ENCODE measurements at regions not wholly inside any gene's neighbourhood (a gene's known extent, or its start where the extent isn't known, plus 50 kb on each side); places are given as distances from the start of the nearest gene placed in this dataset.
"Not testable (repeated sequence)": the region's sequence is repeated elsewhere in the genome, so short reads cannot be mapped to it uniquely, and the experiment has no call there.

GRCh38 chr2:42978887-42979415 is 186.6 kb upstream of the HAAO start:
- Mint-ChIP-seq H3K4me3 (no peak overlapping the region), H3K4me1 (ENCODE audit: low read depth in 2 of 2) (no peaks in the 10 kb centered on the region), H3K27me3 (peaks cover 0 to 11% of the 10 kb centered on the region in 2 donors), H3K9me3 (no peaks in the 10 kb centered on the region), H3K27ac (peak overlapping the region in 1 of 2 donors; percentile 1), H3K36me3 (ENCODE audit: insufficient read depth) (no peaks in the 10 kb centered on the region)
- ATAC-seq (replicated peaks) (no peak), DNase-seq (no peak)

GRCh38 chr2:42978175-42978886 is 185.9 kb upstream of the HAAO start:
- H3K27me3 Mint-ChIP-seq: peaks cover 0 to 8% of the 10 kb centered on the region in 2 donors
- DNase-seq (no peak), ATAC-seq (replicated peaks) (no peak)
- H3K36me3 Mint-ChIP-seq (ENCODE audit: insufficient read depth): no peaks in the 10 kb centered on the region
- H3K27ac Mint-ChIP-seq: no peak overlapping the region
- H3K4me1 Mint-ChIP-seq (ENCODE audit: low read depth in 2 of 2): no peaks in the 10 kb centered on the region
- no peaks in the 10 kb centered on the region for H3K9me3 Mint-ChIP-seq
- no peak overlapping the region for H3K4me3 Mint-ChIP-seq

GRCh38 chr2:42977270-42978174 is 185.1 kb upstream of the HAAO start:
- DNase-seq (no peak), ATAC-seq (replicated peaks) (no peak)
- Mint-ChIP-seq H3K4me3 (no peak overlapping the region), H3K36me3 (ENCODE audit: insufficient read depth) (no peaks in the 10 kb centered on the region), H3K9me3 (no peaks in the 10 kb centered on the region), H3K27me3 (peaks cover 0 to 8% of the 10 kb centered on the region in 2 donors), H3K4me1 (ENCODE audit: low read depth in 2 of 2) (no peaks in the 10 kb centered on the region), H3K27ac (peak overlapping the region in 1 of 2 donors; percentile 24)

- no peak overlapping the region for H3K4me3 Mint-ChIP-seq
- DNase-seq (no peak), ATAC-seq (replicated peaks) (no peak)
- H3K9me3 Mint-ChIP-seq: no peaks in the 10 kb centered on the region
- no peaks in the 10 kb centered on the region for H3K36me3 Mint-ChIP-seq (ENCODE audit: insufficient read depth)
- peaks cover 0 to 8% of the 10 kb centered on the region in 2 donors for H3K27me3 Mint-ChIP-seq
- peak overlapping the region in 1 of 2 donors; percentile 24 for H3K27ac Mint-ChIP-seq
- H3K4me1 Mint-ChIP-seq (ENCODE audit: low read depth in 2 of 2): peaks cover 0 to under 1% of the 10 kb centered on the region in 2 donors
Measured at GRCh38 chr2:42976351-42976750, 184.0 kb upstream of the HAAO start.

- no peaks in the 10 kb centered on the region for H3K36me3 Mint-ChIP-seq (ENCODE audit: insufficient read depth)
- peaks cover 0 to 2% of the 10 kb centered on the region in 2 donors for H3K4me1 Mint-ChIP-seq (ENCODE audit: low read depth in 2 of 2)
- DNase-seq (peak; percentile 35 to 42 (median 36)), ATAC-seq (replicated peaks) (peak; percentile 43)
- H3K9me3 Mint-ChIP-seq: no peaks in the 10 kb centered on the region
- H3K27me3 Mint-ChIP-seq: peaks cover 0 to 8% of the 10 kb centered on the region in 2 donors
- no peak overlapping the region for H3K27ac Mint-ChIP-seq
- no peak overlapping the region for H3K4me3 Mint-ChIP-seq
Measured at GRCh38 chr2:42974721-42975717, 182.6 kb upstream of the HAAO start.

DNA sequence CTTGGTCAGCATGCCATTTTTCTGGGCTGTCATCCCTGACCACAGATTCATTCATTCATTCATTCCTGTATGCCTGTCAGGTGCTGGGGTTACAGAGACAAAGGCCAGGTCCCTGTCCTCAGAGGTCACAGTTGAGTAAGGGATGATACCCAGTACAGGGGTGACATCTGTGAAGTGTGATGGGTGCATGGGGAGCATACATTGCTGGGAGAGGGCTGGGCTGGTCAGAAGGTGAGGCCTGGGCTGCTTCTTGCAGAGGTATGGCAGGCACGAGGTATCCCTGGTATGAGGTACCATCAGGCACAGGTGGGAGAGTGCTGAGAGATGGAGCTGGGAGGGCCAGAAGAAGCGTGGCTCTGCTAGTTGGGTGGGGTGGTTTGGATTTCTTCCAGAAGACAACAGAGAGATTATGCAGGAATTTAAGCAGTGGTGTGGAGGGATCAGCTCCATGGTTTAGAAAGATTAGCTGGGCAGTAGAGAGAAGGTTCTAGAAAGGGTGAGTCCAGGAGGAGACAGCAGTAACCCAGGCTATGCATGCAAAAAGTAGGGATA is 181.9 kb upstream of the HAAO start:
- DNase-seq: no peak
- Mint-ChIP-seq H3K4me3 (no peak overlapping the region), H3K27me3 (peaks cover 0 to 8% of the 10 kb centered on the region in 2 donors), H3K36me3 (ENCODE audit: insufficient read depth) (no peaks in the 10 kb centered on the region), H3K27ac (no peak overlapping the region), H3K4me1 (ENCODE audit: low read depth in 2 of 2) (peaks cover 0 to 2% of the 10 kb centered on the region in 2 donors), H3K9me3 (no peaks in the 10 kb centered on the region)
- ATAC-seq (replicated peaks): no peak

DNA sequence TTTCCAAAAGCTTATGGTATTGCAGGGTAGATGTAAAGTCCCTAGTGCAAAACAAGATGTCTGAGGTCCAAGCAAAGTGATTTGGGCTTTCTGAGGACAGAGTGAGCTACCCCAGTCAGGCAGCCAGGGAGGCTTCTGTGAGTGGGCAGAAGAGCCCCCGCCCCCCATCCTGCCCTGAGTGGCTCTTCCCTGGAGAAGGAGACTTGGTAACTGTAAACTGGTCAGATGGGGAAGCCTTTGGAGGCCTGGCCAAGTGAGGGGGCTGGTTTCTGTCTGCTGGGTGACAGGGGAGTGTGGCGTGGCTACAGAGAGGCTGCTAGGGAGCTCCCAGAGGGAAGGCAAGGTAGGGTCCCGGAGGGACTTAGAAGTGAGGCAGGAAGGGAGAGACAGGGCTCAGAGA is 181.3 kb upstream of the HAAO start:
- H3K4me3 Mint-ChIP-seq: no peak overlapping the region
- H3K9me3 Mint-ChIP-seq: no peaks in the 10 kb centered on the region
- H3K36me3 Mint-ChIP-seq (ENCODE audit: insufficient read depth): no peaks in the 10 kb centered on the region
- peaks cover 0 to 2% of the 10 kb centered on the region in 2 donors for H3K4me1 Mint-ChIP-seq (ENCODE audit: low read depth in 2 of 2)
- no peak for ATAC-seq (replicated peaks)
- DNase-seq: no peak
- H3K27me3 Mint-ChIP-seq: peaks cover 0 to 8% of the 10 kb centered on the region in 2 donors
- H3K27ac Mint-ChIP-seq: no peak overlapping the region

DNA sequence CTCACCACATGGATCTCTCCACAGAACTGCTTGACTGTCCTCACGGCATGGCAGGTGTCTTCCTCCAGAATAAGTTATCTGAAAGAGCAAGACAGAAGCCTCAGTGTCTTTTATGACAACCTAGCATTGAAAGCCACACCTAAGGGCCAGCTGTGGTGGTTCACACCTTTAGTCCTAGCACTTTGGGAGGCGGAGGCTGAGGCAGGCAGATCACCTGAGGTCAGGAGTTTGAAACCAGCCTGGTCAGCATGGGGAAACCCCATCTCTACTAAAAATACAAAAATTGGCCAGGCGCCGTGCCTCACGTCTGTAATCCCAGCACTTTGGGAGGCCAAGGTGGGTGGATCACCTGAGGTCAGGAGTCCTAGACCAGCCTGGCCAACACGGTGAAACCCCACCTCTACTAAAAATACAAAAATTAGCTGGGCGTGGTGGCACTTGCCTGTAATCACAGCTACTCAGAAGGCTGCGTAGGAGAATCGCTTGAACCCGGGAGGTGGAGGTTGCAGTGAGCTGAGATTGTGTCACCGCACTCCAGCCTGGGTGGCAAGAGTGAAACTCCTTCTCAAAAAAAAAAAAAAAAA is 180.6 kb upstream of the HAAO start:
- not testable (repeated sequence) for H3K36me3 Mint-ChIP-seq (ENCODE audit: insufficient read depth); H3K4me3 Mint-ChIP-seq; H3K9me3 Mint-ChIP-seq; H3K27ac Mint-ChIP-seq; ATAC-seq (replicated peaks); H3K4me1 Mint-ChIP-seq (ENCODE audit: low read depth in 2 of 2); H3K27me3 Mint-ChIP-seq; DNase-seq

DNA sequence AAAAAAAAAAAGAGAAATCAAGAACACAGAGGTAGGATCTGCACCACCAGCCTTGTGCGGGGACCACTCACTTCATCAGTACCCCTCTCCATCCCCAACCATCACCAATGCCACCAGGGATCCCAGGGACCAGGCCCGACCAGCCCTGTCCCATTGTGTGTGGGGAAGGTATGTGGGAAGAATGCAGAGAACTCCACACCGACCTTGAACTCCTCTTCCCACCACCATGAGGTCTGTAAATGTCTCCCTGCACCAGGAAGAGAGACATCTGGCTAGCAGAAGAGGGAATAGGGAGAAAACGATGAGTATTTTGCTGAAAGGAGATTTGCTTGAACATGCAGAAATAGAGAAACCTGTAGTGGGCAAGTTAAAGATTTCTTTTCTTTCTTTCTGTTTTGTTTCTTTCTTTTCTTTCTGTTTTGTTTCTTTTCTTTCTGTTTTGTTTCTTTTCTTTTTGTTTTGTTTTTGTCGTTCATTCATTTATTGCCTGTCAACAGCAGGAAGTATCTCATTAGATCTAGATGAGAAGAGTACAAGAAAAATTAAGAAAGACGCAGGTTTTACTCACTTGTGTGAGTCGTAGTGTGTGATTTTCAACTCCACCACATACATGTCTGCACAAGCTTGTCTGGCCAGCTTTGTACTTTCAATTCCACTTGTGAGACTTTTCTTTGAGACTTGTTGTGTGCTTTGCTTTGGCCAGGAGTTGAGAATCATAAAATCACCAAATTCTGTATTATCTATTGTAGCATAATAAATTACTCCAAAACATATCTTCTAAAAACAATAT is 179.8 kb upstream of the HAAO start:
- Mint-ChIP-seq H3K4me3 (no peak overlapping the region), H3K36me3 (ENCODE audit: insufficient read depth) (no peaks in the 10 kb centered on the region), H3K9me3 (no peaks in the 10 kb centered on the region), H3K4me1 (ENCODE audit: low read depth in 2 of 2) (peaks cover 0 to 2% of the 10 kb centered on the region in 2 donors), H3K27ac (peak overlapping the region in 1 of 2 donors; percentile 30), H3K27me3 (peaks cover 0 to 8% of the 10 kb centered on the region in 2 donors)
- DNase-seq (no peak), ATAC-seq (replicated peaks) (no peak)

DNA sequence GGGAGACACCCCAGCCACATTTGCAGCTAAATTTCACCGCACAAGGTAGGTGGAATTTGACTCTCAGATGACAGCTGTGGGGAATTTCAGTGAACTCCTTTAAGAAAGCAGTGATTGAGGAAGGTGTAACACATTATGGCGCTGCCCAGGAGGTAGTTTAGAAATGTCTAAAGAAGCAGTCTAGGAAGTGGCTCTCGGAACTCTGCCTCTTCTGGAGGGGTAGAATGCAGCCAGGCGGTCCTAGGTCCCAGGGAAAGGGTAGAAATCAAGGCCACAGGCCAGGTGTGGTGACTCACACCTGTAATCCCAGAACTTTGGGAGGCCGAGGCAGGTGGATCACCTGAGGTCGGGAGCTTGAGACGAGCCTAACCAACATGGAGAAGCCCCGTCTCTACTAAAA is 179.0 kb upstream of the HAAO start:
- DNase-seq (no peak), ATAC-seq (replicated peaks) (no peak)
- H3K4me3 Mint-ChIP-seq: no peak overlapping the region
- peaks cover 0 to 8% of the 10 kb centered on the region in 2 donors for H3K27me3 Mint-ChIP-seq
- H3K9me3 Mint-ChIP-seq: no peaks in the 10 kb centered on the region
- peaks cover 0 to 2% of the 10 kb centered on the region in 2 donors for H3K4me1 Mint-ChIP-seq (ENCODE audit: low read depth in 2 of 2)
- H3K36me3 Mint-ChIP-seq (ENCODE audit: insufficient read depth): no peaks in the 10 kb centered on the region
- H3K27ac Mint-ChIP-seq: peak overlapping the region in 1 of 2 donors; percentile 30

GRCh38 chr2:42970151-42970550 is 177.8 kb upstream of the HAAO start:
- H3K27me3 Mint-ChIP-seq: peaks cover 0 to 8% of the 10 kb centered on the region in 2 donors
- ATAC-seq (replicated peaks): no peak
- peaks cover 0 to 2% of the 10 kb centered on the region in 2 donors for H3K4me1 Mint-ChIP-seq (ENCODE audit: low read depth in 2 of 2)
- H3K9me3 Mint-ChIP-seq: no peaks in the 10 kb centered on the region
- no peak overlapping the region for H3K4me3 Mint-ChIP-seq
- H3K27ac Mint-ChIP-seq: no peak overlapping the region
- no peak for DNase-seq
- H3K36me3 Mint-ChIP-seq (ENCODE audit: insufficient read depth): no peaks in the 10 kb centered on the region

Data from effector memory CD8-positive, alpha-beta T cell (primary cell).